DMS53 (cell line): ENCODE measurements at regions not wholly inside any gene's neighbourhood (a gene's known extent, or its start where the extent isn't known, plus 50 kb on each side); places are given as distances from the start of the nearest gene placed in this dataset.
A peak's percentile ranks its signal among the peaks of the same experiment; 100 is the strongest.

Experiments used
- DNase-seq: peaks from one replicate; lab custom pipeline; 2025; lab: John Stamatoyannopoulos, UW

DNA sequence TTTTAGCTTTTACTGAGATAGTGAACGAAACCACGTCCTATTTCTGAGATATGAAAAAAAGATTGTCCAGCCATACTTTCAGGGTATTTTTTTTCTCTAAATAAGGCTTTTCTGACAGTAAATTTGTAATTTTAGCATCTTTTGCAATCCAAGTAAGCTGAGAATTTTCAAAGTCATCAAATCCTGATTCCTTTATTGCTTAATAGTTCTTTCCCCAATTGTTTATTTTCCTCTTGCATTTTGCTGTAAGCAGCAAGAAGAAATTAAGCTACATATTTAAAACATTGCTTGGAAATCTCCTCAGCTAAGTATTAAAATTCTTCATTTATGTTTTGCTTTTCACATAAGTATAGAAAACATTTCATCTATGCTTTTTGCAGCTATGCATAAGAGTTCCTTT lies 493.3 kb upstream of the CCDC179 start:
- no peak for DNase-seq

DNA sequence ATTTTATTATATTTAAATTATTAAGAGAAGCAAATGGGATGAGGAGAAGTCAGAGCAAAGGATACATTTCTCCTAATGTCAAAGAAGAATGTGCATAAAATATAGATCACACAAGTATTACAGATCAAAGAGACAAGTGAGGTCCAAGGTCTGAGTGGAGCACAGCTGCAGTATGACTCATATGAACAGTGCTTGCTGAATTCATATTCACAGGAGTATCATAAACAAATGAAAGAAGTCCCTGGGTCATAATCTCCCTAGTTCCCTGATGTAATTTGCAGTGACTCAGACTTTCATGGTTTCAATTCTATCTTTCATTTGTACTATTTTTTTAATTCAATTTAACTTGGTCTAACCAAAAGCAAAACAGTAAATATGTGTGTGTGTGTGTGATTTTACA lies 499.0 kb upstream of the CCDC179 start:
- peak; percentile 93 for DNase-seq

DNA sequence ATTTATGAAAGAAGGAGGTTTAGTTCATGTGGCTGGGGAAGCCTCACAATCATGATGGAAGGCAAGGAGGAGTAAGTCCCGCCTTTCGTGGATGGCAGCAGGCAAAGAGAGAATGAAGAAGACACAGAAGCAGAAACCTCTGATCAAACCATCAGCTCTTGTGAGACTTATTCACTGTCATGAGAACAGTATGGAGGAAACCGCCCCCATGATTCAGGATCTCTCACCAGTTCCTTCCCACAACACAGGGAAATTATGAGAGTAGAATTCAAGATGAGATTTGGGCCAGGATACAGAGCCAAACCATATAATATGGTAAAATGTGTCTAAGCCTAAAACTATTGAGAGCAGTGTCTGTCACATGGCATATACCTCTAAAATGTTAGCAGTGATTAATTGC lies 503.8 kb upstream of the CCDC179 start:
- DNase-seq = no peak

DNA sequence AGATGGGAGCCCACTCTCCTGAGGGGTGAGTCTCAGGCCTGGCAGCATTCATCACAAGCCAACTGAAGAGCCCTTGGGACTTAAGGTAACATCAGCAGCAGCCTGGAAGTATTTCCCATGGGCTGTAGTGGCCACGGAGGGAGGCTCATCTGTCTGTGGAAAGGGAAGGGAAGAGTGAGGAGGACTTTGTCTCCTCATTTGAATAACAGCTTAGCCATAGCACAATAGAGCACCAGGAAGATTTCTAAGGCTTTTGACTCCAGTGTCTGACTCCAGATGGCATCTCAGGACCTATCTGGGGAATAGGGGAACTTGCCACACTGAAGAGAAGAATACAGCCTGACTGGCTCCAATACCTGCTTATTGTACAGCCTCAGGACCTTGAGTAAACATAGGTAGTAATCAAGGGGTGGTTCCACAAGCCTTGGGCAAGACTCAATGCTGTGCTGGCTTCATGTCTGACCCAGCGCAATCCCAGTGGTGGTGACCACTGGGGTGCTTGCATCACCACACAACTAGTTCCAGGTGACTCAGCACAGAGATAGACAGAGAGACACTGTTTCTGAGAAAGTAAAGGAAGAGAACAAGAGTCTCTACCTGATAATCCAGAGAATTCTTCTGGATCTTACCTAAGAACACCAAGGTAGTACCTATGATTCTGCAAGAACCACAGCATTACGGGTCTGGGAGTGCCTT lies 510.5 kb upstream of the CCDC179 start:
- DNase-seq = peak; percentile 6

DNA sequence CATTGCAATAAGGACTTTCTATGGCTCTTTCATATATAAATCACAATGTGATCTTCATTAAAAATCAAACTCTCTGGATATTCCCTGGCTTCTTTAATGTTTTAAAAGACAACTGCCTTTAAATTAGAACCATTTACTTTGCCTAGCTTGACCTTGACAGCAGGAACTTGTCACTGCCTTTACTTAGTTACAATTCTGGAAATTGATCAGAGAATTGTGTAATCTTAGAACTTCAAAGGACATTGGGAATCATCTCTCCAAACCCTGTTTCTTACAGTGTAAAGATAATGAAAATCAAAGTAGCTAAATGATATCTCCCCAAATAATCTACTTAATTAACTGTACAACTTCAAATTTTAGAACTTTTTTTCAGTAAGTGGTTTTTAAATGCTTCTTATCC lies 517.6 kb upstream of the CCDC179 start:
- no peak for DNase-seq

DNA sequence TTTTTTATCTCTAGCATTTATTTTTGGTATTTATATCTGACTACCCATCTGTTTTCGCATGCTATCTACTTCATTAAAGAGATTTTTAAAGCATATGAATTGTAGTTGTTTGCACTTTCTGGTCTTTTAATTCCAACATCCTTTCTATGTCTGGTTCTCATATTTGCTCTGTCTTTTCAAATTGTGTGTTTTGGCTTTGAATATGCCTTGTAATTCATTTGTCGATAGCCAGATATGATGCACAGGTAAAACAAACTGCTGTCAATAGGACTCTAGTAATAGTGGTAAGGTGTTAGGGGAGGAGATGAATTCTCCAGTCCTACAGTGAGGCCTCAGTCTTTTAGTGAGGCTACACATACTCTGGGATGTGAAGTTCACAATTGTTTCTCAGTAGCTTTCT lies 530.8 kb upstream of the CCDC179 start:
- no peak for DNase-seq

DNA sequence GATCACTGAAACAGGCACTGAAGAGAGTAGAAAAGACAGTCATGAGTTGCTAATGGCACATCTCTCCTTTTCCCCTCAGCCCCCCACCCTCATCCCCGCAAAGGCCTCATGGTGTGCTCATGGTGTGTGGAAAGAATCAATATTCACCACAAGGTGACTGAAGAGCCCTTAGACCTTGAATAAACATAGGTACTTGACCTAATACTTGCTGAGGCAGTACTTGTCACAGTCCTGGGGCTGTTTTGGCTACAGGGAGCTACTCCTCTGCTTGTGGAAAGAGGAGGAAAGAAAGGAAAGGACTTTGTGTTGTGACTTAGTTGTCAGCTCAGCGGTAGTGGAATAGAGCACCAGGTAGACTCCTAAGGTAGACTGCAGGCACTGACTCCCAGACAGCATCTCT lies 537.8 kb upstream of the CCDC179 start:
- DNase-seq = peak; percentile 74

DNA sequence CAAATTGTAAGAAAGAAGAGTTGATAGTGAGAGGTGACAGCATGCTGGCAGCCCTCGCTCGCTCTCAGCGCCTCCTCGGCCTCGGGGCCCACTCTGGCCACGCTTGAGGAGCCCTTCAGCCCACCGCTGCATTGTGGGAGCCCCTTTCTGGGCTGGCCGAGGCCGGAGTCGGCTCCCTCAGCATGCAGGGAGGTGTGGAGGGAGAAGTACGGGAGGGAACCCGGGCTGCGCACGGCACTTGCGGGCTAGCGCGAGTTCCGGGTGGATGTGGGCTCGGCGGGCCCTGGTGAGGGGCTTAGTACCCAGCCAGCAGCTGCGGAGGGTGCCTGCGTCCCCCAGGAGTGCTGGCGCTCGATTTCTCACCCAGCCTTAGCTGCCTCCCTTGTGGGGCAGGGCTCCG lies 539.7 kb upstream of the CCDC179 start:
- no peak for DNase-seq

DNA sequence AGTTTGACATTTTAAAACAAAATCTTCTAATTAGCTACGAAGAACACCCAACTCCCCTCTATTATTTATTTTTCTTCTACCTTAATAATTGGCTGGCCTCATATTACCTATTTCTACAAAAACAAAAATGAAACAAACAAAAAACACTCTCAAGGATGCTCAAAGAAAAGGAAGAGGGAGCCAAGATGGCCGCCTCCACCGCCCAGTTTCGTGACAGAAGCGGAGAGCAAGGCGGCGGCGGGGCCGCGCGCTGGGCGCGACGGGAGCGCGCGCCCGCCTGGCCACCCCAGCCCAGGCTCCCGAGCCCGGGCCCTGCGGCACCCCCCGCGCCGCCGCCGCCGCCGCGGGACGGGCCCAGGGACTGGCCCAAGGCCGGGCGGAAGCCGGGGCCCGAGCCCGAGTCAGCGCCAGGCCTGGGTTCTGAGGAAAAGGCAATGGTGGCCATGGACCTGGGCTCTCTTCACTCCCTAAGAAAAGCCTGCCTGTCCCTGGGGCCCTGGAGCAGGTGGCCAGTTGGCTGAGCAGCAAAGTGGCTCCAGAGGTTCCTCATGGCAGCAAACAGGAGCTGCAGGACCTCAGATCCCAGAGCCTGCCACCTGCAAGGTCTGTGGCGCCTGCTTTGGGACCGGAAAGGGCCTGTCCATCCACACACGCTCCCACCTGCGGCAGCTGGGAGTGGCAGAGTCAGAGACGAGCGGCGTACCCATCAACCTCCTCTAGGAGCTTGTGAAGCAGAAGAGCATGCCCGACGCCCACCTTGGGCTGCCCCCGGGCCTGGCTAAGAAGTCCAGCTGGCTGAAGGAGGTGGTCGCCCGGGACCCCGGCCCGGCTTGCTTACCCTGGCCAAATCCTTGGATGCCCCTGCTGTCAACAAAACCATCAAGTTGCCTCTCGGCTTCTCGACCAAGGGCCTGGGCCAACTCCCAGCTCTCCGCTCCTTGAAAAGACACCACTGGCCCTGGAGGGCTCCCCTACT lies 543.2 kb upstream of the CCDC179 start:
- no peak for DNase-seq

DNA sequence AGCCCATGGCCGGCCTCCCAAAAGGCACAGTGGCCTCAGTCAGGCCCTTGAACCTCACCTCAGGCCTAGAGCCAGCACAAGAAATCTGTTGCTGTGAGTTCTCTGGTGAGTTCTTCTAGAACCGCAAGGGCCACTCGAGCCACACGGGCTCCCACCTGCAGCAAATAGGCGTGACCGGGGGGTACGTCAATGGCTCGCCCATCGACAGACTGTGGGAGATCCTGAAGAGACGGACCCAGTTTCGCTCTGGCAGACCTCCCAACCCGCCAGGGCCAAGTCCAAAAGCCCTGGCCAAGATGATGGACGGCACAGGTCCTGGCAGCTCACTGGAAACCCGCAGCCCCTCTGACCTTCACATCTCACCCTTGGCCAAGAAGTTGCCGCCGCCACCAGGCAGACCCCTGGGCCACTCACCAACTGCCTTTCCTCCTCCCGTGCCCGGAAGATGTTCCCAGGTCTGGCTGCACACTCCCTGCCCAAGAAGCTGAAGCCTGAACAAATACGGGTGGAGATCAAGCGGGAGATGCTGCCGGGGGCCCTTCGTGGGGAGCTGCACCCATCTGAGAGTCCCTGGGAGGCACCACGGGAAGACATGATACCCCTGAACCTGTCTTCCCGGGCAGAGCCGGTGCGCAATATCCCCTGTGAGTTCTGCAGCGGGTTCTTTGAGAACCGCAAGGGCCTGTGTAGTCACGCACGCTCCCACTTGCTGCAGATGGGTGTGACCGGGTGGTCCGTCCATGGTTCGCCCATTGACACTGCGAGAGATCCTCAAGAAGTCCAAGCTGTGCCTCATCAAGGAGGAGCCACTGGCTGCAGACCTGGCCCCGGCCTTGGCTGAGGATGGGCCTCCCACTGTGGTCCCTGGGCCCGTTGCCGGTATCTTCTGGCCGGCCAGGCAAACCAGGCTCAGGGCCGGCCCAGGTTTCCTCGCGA lies 544.2 kb upstream of the CCDC179 start:
- DNase-seq = no peak

DNA sequence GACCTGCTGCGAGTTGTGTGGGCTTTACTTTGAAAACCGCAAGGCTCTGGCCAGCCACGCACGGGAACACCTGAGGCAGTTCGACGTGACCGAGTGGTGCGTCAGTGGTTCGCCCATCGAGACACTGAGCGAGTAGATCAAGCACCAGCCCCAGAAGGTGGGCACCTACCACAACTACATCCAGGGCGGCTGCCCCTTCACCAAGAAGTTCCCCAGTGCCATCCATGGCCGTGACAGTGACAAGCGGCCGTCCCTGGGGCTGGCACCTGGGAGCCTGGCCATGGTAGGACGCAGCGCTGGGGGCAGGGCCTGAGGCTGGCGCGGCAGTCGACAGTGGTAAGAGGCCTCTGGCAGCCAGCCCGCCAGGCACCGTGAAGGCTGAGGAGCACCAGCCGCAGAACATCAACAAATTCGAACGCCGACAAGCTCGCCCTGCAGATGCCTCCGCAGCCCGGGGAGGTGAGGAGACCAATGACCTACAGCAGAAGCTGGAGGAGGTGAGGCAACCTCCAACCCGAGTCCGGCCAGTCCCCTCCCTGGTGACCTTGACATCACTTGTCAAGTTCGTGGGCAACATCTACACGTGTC lies 545.2 kb upstream of the CCDC179 start:
- no peak for DNase-seq

DNA sequence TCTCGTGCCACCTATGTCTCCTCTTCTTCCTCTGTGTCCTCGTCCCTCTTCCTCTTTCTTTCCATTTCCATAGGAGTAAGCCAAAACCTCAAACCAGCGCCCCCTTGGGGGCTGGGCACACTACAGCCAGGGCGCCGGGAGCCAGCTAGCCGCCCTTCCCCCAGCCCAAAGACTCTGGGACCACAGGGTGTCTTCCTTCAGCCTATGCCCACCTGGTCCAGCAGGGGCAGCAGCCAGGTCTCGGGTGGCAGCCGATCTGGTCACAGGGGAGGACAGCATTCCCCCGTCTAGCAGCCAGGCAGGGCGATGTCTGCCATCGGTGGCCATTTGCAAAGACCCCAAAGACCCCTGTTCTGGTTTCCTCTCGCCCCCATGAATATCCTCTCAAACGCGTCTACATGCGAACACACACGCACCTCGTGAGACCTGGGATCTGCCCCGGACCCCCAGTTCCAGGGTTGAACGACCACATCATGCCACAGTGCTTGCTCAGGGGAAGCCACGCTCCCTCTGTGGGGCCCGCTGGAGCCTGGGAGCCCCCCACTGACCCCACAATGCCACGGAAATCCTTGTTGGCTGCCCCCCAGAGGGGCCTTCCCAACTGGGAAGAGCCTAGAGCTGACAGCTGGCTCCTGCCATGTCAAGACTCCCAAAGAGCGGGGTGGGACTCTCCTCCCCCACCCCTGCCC lies 546.0 kb upstream of the CCDC179 start:
- DNase-seq = peak; percentile 19

DNA sequence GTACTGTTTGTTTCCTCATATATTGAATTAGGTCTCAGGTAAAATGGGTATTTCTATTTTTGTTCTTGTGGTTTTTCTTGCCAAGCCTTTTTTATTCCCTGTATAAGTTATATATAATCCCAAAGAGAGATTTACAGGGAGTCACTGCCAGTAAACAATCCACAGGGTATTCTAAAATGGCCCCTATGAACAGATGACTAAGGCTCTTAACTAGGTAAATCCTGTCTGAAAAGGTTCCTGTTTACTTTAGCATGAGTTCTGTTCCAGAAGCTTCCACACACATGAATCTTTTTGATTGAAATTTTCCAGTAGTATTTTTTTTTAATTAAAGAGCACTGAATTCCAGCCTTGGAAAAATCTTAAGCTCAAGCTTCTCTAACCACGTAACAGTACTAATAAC lies 552.8 kb upstream of the CCDC179 start:
- peak; percentile 50 for DNase-seq

DNA sequence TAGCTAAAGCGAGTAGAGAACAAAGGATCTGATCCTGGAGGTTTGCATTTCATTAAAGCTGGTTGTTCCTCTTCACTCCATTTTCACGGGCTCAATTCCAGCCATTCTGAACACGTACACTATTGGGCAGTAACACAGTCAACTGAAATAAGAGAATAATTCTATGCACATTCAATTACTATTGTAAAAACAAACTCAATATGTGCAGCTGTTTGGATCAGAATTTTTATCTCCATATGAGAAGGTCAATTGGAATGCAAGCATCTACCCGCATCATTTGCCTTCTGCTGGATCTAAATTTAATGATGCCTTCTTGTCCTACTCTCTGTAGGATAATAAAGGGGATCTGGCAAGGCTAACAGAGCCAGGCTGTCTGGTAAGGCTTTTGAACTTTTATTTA lies 562.8 kb upstream of the CCDC179 start:
- no peak for DNase-seq

DNA sequence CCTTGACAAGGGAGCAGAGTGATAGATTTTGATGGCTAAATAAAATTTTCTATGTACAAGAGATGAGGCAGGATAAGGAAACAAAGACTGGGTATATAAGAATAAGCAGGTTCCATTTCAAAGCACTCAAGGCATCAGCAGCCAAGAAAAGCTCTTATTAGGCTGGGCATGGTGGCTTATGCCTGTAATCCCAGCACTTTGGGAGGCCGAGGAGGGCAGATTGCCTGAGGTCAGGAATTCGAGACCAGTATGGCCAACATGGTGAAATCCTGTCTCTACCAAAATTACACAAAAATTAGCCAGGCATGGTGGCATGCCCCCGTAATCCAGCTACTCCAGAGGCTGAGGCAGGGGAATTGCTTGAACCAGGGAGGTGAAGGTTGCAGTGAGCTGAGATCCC lies 563.4 kb upstream of the CCDC179 start:
- no peak for DNase-seq

DNA sequence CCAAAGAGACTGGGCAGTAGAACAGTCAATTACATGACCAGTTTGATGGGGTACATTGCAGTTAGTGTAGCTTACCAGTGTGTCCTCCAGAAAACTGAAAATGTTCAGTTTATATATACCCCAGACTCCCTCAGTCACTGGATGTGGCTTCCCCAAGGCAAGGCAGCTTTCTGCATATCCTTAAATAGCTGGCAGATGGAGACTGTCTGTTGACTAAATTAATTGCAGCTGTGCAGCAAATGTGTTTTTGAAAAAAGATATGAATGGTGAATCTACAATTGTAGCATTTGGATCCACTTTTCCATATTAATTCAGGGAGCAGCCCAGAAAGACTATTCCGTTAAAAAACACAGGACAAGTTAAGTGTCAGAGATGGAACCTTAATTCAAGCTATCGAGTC lies 565.1 kb upstream of the CCDC179 start:
- DNase-seq = no peak

DNA sequence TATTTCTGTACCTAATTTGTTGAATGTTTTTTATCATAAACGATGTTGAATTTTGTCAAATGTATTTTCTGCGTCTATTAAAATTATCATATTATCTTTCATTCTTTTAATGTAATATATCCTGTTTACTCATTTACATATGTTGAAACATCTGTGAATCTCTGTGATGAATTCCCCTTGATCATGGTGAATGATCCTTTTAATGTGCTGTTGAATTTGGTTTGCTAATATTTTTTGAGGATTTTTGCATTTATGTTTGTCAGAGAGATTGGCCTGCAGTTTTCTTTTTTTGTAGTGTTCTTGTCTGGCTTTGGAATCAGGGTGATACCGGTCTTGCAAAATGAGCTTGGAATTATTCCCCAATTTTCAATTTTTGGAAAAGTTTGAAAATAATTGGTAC lies 569.3 kb upstream of the CCDC179 start:
- no peak for DNase-seq

DNA sequence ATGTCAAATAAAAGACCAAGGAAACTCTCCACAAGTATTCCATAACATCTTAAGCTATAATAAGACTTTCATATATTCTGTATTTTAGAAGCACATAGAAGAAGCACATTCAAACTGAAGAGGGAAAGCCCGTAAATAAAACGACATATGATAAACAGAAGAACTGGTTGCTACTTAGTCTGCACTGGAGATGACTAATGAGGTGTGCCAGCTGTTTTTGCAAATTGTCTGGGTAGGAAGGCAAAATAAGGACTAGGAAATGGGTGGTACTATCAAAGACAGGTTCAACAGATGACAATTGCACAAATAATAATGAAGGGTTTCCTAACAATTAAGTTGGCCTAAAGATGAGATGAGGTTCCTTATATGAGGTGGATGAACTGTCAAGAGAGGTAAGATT lies 593.2 kb upstream of the CCDC179 start:
- no peak for DNase-seq

DNA sequence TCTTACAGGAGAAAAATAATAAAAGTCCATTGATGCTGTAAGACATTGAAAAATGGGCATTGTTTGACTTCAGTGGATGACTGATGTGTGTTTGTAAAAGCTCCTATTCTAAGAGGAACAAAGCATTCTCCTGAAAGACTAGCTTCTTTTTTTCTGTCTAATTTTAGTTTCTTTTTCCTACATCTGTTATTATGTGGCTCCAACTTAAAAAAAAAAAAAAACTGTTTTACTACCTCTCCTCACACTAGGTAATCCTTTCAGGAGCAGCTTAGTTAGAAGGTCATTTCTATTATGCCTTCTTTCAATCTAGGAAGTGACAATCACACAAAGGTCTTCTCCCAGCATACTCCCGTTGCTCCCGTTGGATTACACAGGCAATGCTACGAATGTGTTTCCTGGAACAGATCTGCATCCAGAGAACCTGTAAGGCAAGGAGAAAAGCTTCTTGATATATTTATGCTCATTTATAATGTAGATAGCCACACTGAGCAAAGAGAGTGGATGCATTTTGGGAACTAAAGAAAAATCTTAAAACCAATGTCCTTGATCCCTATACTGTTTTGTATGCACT lies 595.1 kb upstream of the CCDC179 start:
- no peak for DNase-seq

DNA sequence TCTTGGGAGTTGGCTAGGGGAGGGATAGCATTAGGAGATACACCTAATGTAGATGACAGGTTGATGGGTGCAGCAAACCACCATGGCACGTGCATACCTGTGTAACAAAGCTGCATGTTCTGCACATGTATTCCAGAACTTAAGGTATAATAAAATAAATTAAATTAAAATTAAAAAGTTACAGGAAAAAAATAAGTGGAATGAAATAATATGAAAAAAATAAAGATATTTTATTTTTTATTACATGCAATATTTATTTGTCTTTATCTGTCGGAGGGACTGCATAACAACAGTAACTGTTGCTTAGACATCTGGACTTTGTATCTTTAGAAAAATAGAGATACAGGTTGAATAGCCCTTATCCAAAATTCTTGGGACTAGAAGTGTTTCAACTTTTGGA lies 597.4 kb upstream of the CCDC179 start:
- DNase-seq = no peak

DNA sequence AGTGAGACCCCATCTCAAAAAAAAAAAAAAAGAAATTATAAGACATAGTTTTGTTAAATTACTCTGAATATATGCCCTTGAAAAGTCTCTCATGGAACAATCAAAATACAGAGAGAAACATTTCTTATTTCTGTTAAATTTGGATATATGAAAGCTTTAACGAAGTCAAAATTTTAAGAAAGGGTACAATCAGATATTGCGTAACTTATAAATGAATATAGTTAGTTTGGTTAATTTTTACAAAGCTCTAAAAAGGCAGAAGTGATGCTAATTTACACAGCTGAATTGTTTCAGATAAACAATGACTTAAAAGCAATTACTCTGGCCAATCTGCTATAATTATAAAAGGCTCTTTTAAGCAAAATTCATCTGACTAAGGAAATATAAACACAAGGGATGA lies 611.6 kb upstream of the CCDC179 start:
- DNase-seq = no peak
